ENCODE measurements at regions not wholly inside any gene's neighbourhood (a gene's known extent, or its start where the extent isn't known, plus 50 kb on each side); places are given as distances from the start of the nearest gene placed in this dataset.

- Histone ChIP-seq H4K91ac (ENCODE audit: insufficient read length, low read depth, low read length) (no peak overlapping the region), H3K27me3 (ENCODE audit: insufficient read depth, low read length) (no peaks in the 10 kb centered on the region), H3K23ac (ENCODE audit: insufficient read length, low read depth, low read length) (no peak overlapping the region), H3K23me2 (ENCODE audit: insufficient read length, low read depth, low read length, poor library complexity, severe bottlenecking) (no peaks in the 10 kb centered on the region), H4K20me1 (ENCODE audit: control insufficient read depth, insufficient read depth, insufficient read length) (no peaks in the 10 kb centered on the region), H4K8ac (replicated peaks; ENCODE audit: insufficient read length, low read depth, low read length) (no peak overlapping the region), H2BK120ac (ENCODE audit: low read depth, low read length, poor library complexity, severe bottlenecking) (no peak overlapping the region), H2BK15ac (ENCODE audit: low read depth, low read length) (no peak overlapping the region), H3K79me1 (ENCODE audit: insufficient read depth, low read depth, low read length, poor library complexity, severe bottlenecking) (no peaks in the 10 kb centered on the region), H3K18ac (ENCODE audit: insufficient read length, low read depth, low read length) (no peak overlapping the region), H3K9me3 (ENCODE audit: control insufficient read depth, low read depth, low read length) (no peaks in the 10 kb centered on the region), H3T11ph (ENCODE audit: low read length) (no peak overlapping the region), H2BK12ac (ENCODE audit: insufficient read length, low read depth, low read length) (no peak overlapping the region), H3K9ac (ENCODE audit: extremely low read depth, insufficient read length, low read length) (no peak overlapping the region), H2BK5ac (ENCODE audit: insufficient read length, low read length) (no peak overlapping the region), H4K5ac (ENCODE audit: insufficient read length, low read depth, low read length) (no peak overlapping the region), H3K4ac (ENCODE audit: low read depth, low read length) (no peak overlapping the region), H2AK5ac (ENCODE audit: insufficient read length, low read length) (no peak overlapping the region), H2BK20ac (ENCODE audit: low read depth, low read length, poor library complexity, severe bottlenecking) (no peak overlapping the region), H3K4me1 (ENCODE audit: insufficient read depth, low read length) (0 out of 2 replicates have a peak, but pooled peaks cover 3% of the 10 kb centered on the region), H3K27ac (ENCODE audit: insufficient read length, low read depth, low read length) (no peak overlapping the region), H3K79me2 (ENCODE audit: insufficient read depth, low read length) (no peaks in the 10 kb centered on the region), H3K14ac (ENCODE audit: insufficient read depth, low read length) (no peak overlapping the region), H3K56ac (ENCODE audit: insufficient read length, low read depth, low read length) (no peak overlapping the region), H3K4me2 (ENCODE audit: insufficient read depth, insufficient read length, low read length) (no peak overlapping the region), H2AFZ (ENCODE audit: low read length) (no peak overlapping the region)
- no peaks in the 10 kb centered on the region; a peak in 1 of 5 replicates for H3K9me3 Mint-ChIP-seq
- no peak overlapping the region for H3K27ac Mint-ChIP-seq
- WGBS (ENCODE audit: extremely low coverage, insufficient read length, low lambda C conversion rate): no CpG with 5 or more reads among the region's 2 CpGs
- H3K4me3 Mint-ChIP-seq: no peak overlapping the region
- H3K27me3 Mint-ChIP-seq (ENCODE audit: low read depth): peaks cover 9% of the 10 kb centered on the region
- no peaks in the 10 kb centered on the region for H3K36me3 Mint-ChIP-seq (ENCODE audit: insufficient read depth in 1 of 3, low read depth in 3 of 3)
- peaks cover 10 to 16% of the 10 kb centered on the region in 2 experiments for H3K4me1 Mint-ChIP-seq
- TF ChIP-seq, protein P1, sequence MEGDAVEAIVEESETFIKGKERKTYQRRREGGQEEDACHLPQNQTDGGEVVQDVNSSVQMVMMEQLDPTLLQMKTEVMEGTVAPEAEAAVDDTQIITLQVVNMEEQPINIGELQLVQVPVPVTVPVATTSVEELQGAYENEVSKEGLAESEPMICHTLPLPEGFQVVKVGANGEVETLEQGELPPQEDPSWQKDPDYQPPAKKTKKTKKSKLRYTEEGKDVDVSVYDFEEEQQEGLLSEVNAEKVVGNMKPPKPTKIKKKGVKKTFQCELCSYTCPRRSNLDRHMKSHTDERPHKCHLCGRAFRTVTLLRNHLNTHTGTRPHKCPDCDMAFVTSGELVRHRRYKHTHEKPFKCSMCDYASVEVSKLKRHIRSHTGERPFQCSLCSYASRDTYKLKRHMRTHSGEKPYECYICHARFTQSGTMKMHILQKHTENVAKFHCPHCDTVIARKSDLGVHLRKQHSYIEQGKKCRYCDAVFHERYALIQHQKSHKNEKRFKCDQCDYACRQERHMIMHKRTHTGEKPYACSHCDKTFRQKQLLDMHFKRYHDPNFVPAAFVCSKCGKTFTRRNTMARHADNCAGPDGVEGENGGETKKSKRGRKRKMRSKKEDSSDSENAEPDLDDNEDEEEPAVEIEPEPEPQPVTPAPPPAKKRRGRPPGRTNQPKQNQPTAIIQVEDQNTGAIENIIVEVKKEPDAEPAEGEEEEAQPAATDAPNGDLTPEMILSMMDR (conservative IDR thresholded peaks at IDR 0.05): no peak
- DNase-seq: no peak
These were observed 93.7 kb upstream of the SPON1 start for GRCh38 chr11:13868710-13869397.

All from H9 (cell line).